A549 (cell line): ENCODE measurements at regions not wholly inside any gene's neighbourhood (a gene's known extent, or its start where the extent isn't known, plus 50 kb on each side); places are given as distances from the start of the nearest gene placed in this dataset.

Source experiments
- CTCF ChIP-seq: fragments of >200 bp; sonication (Bioruptor Twin); formaldehyde crosslinking; IDR thresholded peaks from 3 replicates; pipeline ENCODE4 v1.5.1; 2016
- HDAC2 ChIP-seq: fragments of 200-600 bp; sonication (generic); IDR thresholded peaks from 2 replicates; pipeline ENCODE4 v1.6.1; 2016
- PHF8 ChIP-seq: fragments of 200-600 bp; sonication (generic); IDR thresholded peaks from 2 replicates; pipeline ENCODE4 v1.6.1; 2016; ENCODE audit warnings: low read depth, mild to moderate bottlenecking, antibody characterized with exemption, moderate library complexity, borderline replicate concordance
- POLR2A ChIP-seq: IDR thresholded peaks from 2 replicates; pipeline ENCODE4 v1.6.1; 2012; ENCODE audit warnings: mild to moderate bottlenecking, low read length
- USF2 ChIP-seq: fragments of 450-650 bp; IDR thresholded peaks from 2 replicates; pipeline ENCODE4 v1.6.1; 2014; ENCODE audit warnings: antibody characterized with exemption

DNA sequence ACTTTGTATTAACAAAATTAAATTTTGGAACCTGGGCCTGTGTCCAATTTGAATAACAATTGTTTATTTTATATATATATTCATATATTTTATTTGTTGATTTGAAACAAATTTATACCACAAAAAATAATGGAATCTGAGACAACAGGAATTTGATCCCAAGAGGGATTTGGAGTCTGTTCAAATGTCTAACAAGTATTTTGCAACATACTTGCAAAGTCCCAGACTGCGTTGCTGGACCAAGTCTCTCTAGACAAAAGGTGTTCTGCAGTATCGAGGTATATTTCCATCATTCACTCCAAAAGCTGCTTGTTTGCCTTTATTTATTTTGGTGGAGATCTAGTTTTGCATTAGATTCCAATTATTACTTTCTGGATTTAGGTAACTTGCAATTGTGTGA lies 68.7 kb upstream of the PTPRR start:
- TF ChIP-seq HDAC2 (no peak), USF2 (no peak), CTCF (no peak), POLR2A (no peak), PHF8 (no peak)
